BJ (cell line): ENCODE measurements at regions not wholly inside any gene's neighbourhood (a gene's known extent, or its start where the extent isn't known, plus 50 kb on each side); places are given as distances from the start of the nearest gene placed in this dataset.

ENCODE experiments used
- CTCF ChIA-PET: fragments of 350-600 bp; formaldehyde crosslinking; extraction: SDS; loops from one replicate; lab custom pipeline; 2021; ENCODE audit warnings: antibody characterized with exemption, inconsistent platforms; lab: Yijun Ruan, JAX
- POLR2A ChIA-PET: fragments of 300-600 bp; sonication (Branson Sonifier 250); formaldehyde crosslinking; extraction: SDS; loops from one replicate; lab custom pipeline; 2021; ENCODE audit warnings: antibody characterized with exemption; lab: Charles Lee
- DNase-seq: peaks from one replicate; pipeline ENCODE4 v3.0.0-alpha.2; 2011; ENCODE audit warnings: low read depth
- H3K27me3 ChIP-seq: 2 replicates; pipeline ENCODE4 v1.6.0; 2011; ENCODE audit warnings: low read length; ENCODE audit not compliant: control insufficient read depth, insufficient read depth
- H3K36me3 ChIP-seq: 2 replicates; pipeline ENCODE4 v1.5.1; 2011; ENCODE audit warnings: low read length; ENCODE audit not compliant: control insufficient read depth, insufficient read depth
- H3K4me3 ChIP-seq: 2 replicates; pipeline ENCODE4 v1.5.1; 2011; ENCODE audit warnings: low read depth, mild to moderate bottlenecking, control low read depth, low read length
- CTCF ChIP-seq: IDR thresholded peaks from 2 replicates; pipeline ENCODE4 v1.5.1; 2011; ENCODE audit warnings: low read depth, mild to moderate bottlenecking, control low read depth, inconsistent platforms, low read length, moderate library complexity; ENCODE audit not compliant: insufficient read depth

GRCh38 chr12:88428350-88428749, 151.9 kb downstream of the KITLG start:
- CTCF ChIA-PET = no interaction called here
- Histone ChIP-seq H3K36me3 (no peaks in the 10 kb centered on the region), H3K4me3 (no peak overlapping the region), H3K27me3 (no peaks in the 10 kb centered on the region)
- TF ChIP-seq CTCF = no peak
- POLR2A ChIA-PET = no interaction called here
- DNase-seq = no peak

- H3K36me3 ChIP-seq = no peaks in the 10 kb centered on the region
- H3K27me3 ChIP-seq = no peaks in the 10 kb centered on the region
- no peak overlapping the region for H3K4me3 ChIP-seq
- TF ChIP-seq CTCF = no peak
- no peak for DNase-seq
- ChIA-PET POLR2A (no interaction called here), CTCF (no interaction called here)
Observed at GRCh38 chr12:88431246-88431645, 149.0 kb downstream of the KITLG start.

- ChIA-PET CTCF (interaction anchor here (1.1 to 1.6 kb wide), 2 partner anchors 21 to 157 kb away, joined by 3 read pairs; no protein-coding TSS in a partner anchor), POLR2A (no interaction called here)
- DNase-seq = no peak
- Histone ChIP-seq H3K36me3 (no peaks in the 10 kb centered on the region), H3K27me3 (no peaks in the 10 kb centered on the region), H3K4me3 (no peak overlapping the region)
- TF ChIP-seq CTCF = no peak
Observed at GRCh38 chr12:88432531-88433490, 147.5 kb downstream of the KITLG start.

- Histone ChIP-seq H3K27me3 (no peaks in the 10 kb centered on the region), H3K36me3 (no peaks in the 10 kb centered on the region), H3K4me3 (no peak overlapping the region)
- CTCF ChIA-PET = interaction anchor here (1.1 kb wide), 1 partner anchor 156 kb away, joined by 3 read pairs; no protein-coding TSS in a partner anchor
- no peak for TF ChIP-seq CTCF
- POLR2A ChIA-PET = no interaction called here
- no peak for DNase-seq
Observed at GRCh38 chr12:88433997-88434703, 146.1 kb downstream of the KITLG start.
